Thyroid gland (tissue), 4 donors: ENCODE measurements at regions not wholly inside any gene's neighbourhood (a gene's known extent, or its start where the extent isn't known, plus 50 kb on each side); places are given as distances from the start of the nearest gene placed in this dataset.

Experiments used
- POLR2A ChIP-seq, 2 donors: fragments of 450-650 bp; IDR thresholded peaks; one replicate each; pipeline ENCODE4 v1.6.1; 2017; ENCODE audit warnings: antibody characterized with exemption in 2 of 2, mild to moderate bottlenecking in 2 of 2, moderate library complexity in 1 of 2
- TF ChIP-seq, protein P1 (sequence below), 6 experiments: fragments of 200-600 bp in 3 of 6; fragments of 450-650 bp in 3 of 6; sonication (generic) in 3 of 6; IDR thresholded peaks; one replicate each; pipeline ENCODE4 v1.5.1; 2016 to 2019; ENCODE audit warnings: antibody characterized with exemption in 6 of 6, mild to moderate bottlenecking in 2 of 6, inconsistent platforms in 1 of 6, moderate library complexity in 1 of 6

DNA sequence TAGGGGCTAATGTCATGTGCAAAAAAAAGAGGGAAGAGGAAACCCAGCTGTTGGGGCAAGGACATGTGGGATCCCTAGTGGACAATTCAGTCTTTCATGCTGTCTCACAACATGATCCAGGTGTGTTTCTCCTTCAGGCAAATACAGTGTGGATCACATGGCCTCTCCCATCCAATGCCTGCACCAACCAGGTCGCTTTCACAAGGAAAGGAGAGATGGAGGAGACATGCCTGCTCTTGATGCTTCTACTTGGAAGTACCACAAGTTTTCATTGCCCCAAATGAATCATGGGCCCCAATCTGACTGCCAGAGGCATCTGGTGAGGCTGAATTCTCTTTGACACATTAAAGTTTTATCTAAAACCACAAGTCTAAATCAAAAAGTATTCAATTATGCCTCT, 82.1 kb downstream of the DLEU7 start:
- TF ChIP-seq, protein P1, sequence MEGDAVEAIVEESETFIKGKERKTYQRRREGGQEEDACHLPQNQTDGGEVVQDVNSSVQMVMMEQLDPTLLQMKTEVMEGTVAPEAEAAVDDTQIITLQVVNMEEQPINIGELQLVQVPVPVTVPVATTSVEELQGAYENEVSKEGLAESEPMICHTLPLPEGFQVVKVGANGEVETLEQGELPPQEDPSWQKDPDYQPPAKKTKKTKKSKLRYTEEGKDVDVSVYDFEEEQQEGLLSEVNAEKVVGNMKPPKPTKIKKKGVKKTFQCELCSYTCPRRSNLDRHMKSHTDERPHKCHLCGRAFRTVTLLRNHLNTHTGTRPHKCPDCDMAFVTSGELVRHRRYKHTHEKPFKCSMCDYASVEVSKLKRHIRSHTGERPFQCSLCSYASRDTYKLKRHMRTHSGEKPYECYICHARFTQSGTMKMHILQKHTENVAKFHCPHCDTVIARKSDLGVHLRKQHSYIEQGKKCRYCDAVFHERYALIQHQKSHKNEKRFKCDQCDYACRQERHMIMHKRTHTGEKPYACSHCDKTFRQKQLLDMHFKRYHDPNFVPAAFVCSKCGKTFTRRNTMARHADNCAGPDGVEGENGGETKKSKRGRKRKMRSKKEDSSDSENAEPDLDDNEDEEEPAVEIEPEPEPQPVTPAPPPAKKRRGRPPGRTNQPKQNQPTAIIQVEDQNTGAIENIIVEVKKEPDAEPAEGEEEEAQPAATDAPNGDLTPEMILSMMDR (IDR thresholded peaks at IDR 0.05): no peak
- no peak for TF ChIP-seq POLR2A (IDR thresholded peaks at IDR 0.05)
